ENCODE measurements at regions not wholly inside any gene's neighbourhood (a gene's known extent, or its start where the extent isn't known, plus 50 kb on each side); places are given as distances from the start of the nearest gene placed in this dataset.

GRCh38 chr4:189367832-189368231 is 572.8 kb upstream of the FRG1 start:
- TF ChIP-seq CTCF (conservative IDR thresholded peaks at IDR 0.05; ENCODE audit: control insufficient read depth, insufficient read depth, low read depth, low read length), result no peak
- DNase-seq (ENCODE audit: low read depth), result no peak
- no peak overlapping the region for H3K4me3 ChIP-seq (ENCODE audit: control insufficient read depth, low read depth, low read length)

GRCh38 chr4:189374176-189374575 is 566.5 kb upstream of the FRG1 start:
- no peak for DNase-seq (ENCODE audit: low read depth)
- no peak overlapping the region for H3K4me3 ChIP-seq (ENCODE audit: control insufficient read depth, low read depth, low read length)
- no peak for TF ChIP-seq CTCF (conservative IDR thresholded peaks at IDR 0.05; ENCODE audit: control insufficient read depth, insufficient read depth, low read depth, low read length)

- TF ChIP-seq CTCF (conservative IDR thresholded peaks at IDR 0.05; ENCODE audit: control insufficient read depth, insufficient read depth, low read depth, low read length), result no peak
- no peak for DNase-seq (ENCODE audit: low read depth)
These were observed 563.8 kb upstream of the FRG1 start for GRCh38 chr4:189376901-189377300.

GRCh38 chr4:189377569-189377968 is 563.1 kb upstream of the FRG1 start:
- DNase-seq (ENCODE audit: low read depth), result no peak
- no peak overlapping the region for H3K4me3 ChIP-seq (ENCODE audit: control insufficient read depth, low read depth, low read length)

More at GRCh38 chr4:189376901-189377300, 563.8 kb upstream of the FRG1 start:
- no peak overlapping the region for H3K4me3 ChIP-seq (ENCODE audit: control insufficient read depth, low read depth, low read length)

GRCh38 chr4:189385098-189385497 is 555.6 kb upstream of the FRG1 start:
- no peak for DNase-seq (ENCODE audit: low read depth)
- no peak overlapping the region for H3K4me3 ChIP-seq (ENCODE audit: control insufficient read depth, low read depth, low read length)
- no peak for TF ChIP-seq CTCF (conservative IDR thresholded peaks at IDR 0.05; ENCODE audit: control insufficient read depth, insufficient read depth, low read depth, low read length)

More at GRCh38 chr4:189377569-189377968, 563.1 kb upstream of the FRG1 start:
- no peak for TF ChIP-seq CTCF (conservative IDR thresholded peaks at IDR 0.05; ENCODE audit: control insufficient read depth, insufficient read depth, low read depth, low read length)

GRCh38 chr4:189385579-189385978 is 555.1 kb upstream of the FRG1 start:
- DNase-seq (ENCODE audit: low read depth), result no peak
- no peak overlapping the region for H3K4me3 ChIP-seq (ENCODE audit: control insufficient read depth, low read depth, low read length)
- no peak for TF ChIP-seq CTCF (conservative IDR thresholded peaks at IDR 0.05; ENCODE audit: control insufficient read depth, insufficient read depth, low read depth, low read length)

GRCh38 chr4:189396435-189396834 is 544.2 kb upstream of the FRG1 start:
- DNase-seq (ENCODE audit: low read depth), result no peak
- no peak for TF ChIP-seq CTCF (conservative IDR thresholded peaks at IDR 0.05; ENCODE audit: control insufficient read depth, insufficient read depth, low read depth, low read length)
- no peak overlapping the region for H3K4me3 ChIP-seq (ENCODE audit: control insufficient read depth, low read depth, low read length)
